ENCODE measurements at regions not wholly inside any gene's neighbourhood (a gene's known extent, or its start where the extent isn't known, plus 50 kb on each side); places are given as distances from the start of the nearest gene placed in this dataset.
"Not testable (repeated sequence)": the region's sequence is repeated elsewhere in the genome, so short reads cannot be mapped to it uniquely, and the experiment has no call there.

- DNase-seq, result no peak
These were observed 148.8 kb upstream of the SFSWAP start for GRCh38 chr12:131561891-131562684.

DNA sequence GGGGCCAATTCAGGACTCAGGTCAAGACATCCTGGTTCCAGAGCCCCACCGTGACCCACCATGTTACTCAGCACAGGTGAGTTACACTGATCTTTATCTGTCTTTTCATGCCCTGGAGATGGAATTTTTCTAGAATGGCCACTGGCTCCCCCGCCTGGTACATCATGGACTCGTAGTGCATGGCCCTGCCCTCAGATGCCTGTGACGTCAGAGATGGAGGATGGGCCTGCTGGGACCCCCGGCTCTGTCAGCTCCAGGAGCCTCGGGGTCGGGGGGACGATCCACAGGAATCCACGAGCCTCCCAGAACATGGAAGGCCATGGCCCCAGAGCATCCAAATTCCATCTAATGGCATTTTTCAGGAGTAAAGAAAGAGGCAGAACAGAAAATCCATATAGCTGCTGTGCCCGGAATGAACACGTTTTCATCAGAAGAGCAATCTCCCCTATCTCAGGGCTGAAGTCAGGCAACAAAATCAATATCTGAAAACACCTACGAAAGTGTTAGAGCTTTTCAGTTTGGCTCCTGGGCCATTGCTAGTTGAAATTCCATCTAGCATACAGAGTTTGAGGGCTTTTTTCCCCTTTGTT is 146.7 kb upstream of the SFSWAP start:
- peak; percentile 20 for DNase-seq

GRCh38 chr12:131564845-131565244 is 146.0 kb upstream of the SFSWAP start:
- no peak for DNase-seq

DNA sequence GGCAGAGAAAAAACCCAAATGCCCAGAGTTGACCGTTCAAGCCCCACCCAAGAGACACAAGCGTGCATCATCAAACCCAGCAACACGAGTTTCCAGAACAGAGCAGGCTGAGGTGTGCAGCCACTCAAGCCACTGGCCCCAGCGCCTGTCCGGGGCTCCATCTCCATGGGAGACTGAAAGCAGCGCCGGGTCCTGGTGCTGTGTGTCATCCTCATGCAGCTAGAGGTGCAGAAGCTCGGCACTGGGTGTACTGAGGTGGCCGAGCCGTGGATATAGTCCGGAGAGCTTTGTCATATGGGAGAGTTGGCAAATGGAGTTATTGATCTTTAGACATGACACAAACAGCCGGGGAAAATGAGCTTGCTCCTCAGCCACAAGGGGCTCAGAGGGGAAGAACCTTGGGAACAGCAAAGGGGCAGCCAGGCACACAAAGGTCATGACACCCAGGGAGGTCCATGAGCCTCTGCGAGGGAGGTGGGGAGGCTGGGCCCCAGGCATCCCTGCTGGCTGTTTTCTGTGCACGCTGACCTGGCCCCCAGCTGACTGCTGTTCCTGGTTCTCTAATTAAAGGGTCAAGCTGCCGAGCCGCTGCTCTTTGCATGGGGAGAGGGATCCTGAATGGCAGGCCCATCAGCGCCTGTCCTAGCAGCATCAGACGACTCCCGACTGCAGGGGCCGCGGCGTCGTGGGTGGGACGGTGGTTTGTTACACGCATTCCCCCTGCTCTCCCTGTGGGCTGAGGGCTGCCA is 145.4 kb upstream of the SFSWAP start:
- DNase-seq, result no peak

DNA sequence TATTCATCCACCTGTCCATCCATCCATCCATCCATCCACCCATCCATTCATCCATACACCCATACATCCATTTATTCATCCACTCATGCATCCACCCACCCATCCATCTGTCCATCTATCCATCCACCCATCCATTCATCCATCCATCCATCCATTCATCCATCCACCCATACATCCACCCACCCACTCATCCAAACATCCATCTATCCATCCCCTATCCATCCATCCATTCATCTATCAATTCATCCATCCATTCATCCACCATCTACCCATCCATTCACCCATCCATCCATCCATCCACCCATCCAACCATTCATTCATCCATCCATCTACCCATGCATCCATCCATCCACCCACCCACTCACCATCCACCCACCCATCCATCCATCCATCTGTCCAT is 142.6 kb upstream of the SFSWAP start:
- DNase-seq, result no peak

DNA sequence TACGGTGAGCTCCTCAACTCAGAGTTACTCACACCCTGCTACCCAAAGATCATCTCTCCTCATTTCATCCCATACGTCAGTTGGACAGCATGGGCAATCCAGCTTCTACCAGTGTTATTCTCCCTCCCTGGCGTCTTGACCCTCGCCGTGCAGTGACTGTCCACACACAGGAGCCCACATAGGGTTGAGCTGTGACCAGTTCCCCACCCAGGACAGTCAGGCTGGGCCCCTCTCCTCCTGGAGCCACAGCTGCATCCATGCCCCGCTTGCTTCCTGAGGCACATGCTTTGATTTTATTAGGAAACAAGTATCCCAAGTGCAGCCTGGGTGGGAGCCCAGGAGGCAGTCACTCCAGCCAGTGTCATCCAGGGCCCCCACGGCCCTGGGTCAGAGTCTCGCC is 140.3 kb upstream of the SFSWAP start:
- DNase-seq, result no peak

- no peak for DNase-seq
These were observed 139.1 kb upstream of the SFSWAP start for GRCh38 chr12:131571827-131572226.

GRCh38 chr12:131572626-131573025 is 138.3 kb upstream of the SFSWAP start:
- no peak for DNase-seq

- DNase-seq, result no peak
These were observed 137.1 kb upstream of the SFSWAP start for GRCh38 chr12:131573631-131574394.

GRCh38 chr12:131574395-131574771 is 136.5 kb upstream of the SFSWAP start:
- no peak for DNase-seq

DNA sequence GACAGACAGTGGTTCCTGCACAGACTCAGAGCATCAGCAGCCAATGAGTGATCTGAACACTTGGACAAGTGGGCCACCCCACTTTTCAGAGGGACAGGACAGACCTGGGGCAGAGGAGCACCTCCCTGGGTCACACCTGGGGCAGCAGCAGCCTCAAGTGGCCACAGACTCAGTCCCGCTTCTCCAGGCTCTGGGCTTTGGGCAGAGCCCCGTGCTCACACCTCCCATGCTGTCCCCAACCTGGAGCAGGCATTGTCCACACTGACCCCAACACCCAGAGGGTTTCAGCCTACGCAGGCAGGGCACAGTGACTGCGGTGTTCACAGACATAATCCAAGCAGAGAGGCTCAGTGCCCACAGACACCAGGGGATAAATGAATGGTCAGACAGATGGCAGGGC is 135.5 kb upstream of the SFSWAP start:
- no peak for DNase-seq

DNA sequence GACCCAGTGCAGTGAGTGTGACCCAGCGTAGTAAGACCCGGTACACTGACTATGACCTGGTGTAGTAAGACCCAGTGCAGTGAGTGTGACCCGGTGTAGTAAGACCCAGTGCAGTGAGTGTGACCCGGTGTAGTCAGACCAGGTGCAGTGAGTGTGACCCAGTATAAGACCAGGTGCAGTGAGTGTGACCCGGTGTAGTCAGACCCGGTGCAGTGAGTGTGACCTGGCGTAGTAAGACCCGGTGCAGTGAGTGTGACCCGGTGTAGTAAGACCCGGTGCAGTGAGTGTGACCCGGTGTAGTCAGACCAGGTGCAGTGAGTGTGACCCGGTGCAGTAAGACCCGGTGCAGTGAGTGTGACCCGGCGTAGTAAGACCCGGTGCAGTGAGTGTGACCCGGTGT is 134.2 kb upstream of the SFSWAP start:
- DNase-seq, result not testable (repeated sequence)

GRCh38 chr12:131577766-131578165 is 133.1 kb upstream of the SFSWAP start:
- no peak for DNase-seq

DNA sequence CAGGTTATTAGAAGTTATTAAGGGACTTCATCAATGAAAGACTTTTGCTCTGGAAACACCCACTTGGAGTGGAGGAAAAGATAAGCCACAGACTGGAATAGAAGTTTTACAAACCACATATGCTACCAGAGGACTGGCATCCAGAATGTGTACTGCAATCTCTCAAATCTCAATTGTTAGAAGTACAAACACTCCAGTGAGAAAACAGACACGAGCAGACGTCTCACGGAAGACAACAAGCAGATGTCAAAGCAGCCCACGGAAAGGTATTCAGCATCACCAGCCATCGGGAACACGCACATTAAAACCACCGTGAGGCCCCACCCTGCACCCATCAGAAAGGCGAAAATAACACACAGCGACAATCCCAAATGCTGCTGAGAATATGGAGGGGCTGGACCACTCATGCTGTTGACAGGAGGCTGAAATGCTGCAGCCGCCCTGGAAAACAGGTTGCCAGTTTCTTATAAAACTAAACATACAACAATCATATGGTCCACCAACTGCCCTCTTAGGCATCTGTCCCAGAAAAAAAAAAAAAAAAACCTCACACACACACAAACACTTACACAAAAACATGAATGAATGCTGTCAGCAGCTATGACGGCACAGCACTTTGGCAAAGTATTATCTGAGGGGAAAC is 131.9 kb upstream of the SFSWAP start:
- DNase-seq, result no peak

DNA sequence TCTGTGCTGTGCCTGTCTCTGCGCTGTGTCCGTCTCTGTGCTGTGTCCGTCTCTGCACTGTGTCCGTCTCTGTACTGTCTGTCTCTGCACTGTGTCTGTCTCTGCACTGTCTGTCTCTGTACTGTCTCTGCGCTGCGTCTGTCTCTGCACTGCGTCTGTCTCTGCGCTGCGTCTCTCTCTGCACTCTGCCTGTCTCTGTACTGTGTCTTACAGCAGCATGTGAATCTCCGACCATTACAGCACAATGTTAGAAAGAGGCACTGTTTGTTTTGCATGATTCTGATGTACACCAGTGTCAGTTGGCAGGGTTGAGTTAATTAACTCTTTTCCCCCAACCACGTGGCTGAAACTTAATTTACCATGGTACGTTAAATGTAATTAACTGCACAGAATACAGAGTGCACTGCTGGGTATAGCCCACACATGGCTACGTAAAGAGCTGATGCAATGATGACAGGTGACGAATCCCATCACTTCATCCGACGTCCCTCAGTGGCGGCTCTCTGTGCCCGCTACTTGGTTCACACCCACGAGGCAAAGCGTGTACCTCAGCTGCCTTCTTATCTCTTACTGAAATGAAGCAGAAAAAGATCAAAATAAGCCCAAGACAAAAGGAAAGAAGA is 127.7 kb upstream of the SFSWAP start:
- DNase-seq, result no peak

GRCh38 chr12:131586269-131586668 is 124.6 kb upstream of the SFSWAP start:
- DNase-seq, result no peak

GRCh38 chr12:131586761-131587160 is 124.1 kb upstream of the SFSWAP start:
- DNase-seq, result no peak

DNA sequence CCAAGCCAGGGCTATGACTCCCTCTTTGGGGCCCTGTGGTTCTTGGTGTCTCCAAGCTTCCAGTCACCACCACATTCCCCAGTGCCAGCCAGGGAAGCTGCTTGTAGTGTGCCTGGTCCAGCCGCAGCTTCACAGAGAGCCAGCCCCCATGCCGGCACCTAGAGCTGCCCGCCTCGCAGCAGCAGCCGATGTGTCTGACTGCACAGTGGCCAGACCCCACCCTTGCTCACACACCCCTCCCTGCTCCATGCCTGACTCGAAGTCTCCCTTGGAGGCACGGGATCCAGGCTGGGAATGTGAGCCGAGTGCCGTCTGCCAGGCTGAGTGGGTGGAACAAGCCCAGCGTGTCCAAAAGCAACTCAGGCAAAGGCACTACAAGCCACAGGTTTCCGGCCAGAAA is 123.3 kb upstream of the SFSWAP start:
- no peak for DNase-seq

GRCh38 chr12:131589221-131589897 is 121.5 kb upstream of the SFSWAP start:
- DNase-seq, result no peak

- DNase-seq, result no peak
These were observed 120.9 kb upstream of the SFSWAP start for GRCh38 chr12:131589966-131590365.

- no peak for DNase-seq
These were observed 119.8 kb upstream of the SFSWAP start for GRCh38 chr12:131591136-131591535.
